BLaER1 treated with 17β-estradiol and CSF1 and Interleukin-3, amounts not matched to agents 10 nM and 100 nM (cell line): ENCODE measurements at regions not wholly inside any gene's neighbourhood (a gene's known extent, or its start where the extent isn't known, plus 50 kb on each side); places are given as distances from the start of the nearest gene placed in this dataset.
"Not testable (repeated sequence)": the region's sequence is repeated elsewhere in the genome, so short reads cannot be mapped to it uniquely, and the experiment has no call there.

Experiments used
- H3K27ac ChIP-seq, 11 experiments: shearing (Covaris generic); formaldehyde crosslinking; 2 replicates each; pipeline ENCODE4 v1.8.1; 2022
- H3K27me3 ChIP-seq, 11 experiments: shearing (Covaris generic); formaldehyde crosslinking; 2 replicates each; pipeline ENCODE4 v1.8.1; 2022
- H3K36me3 ChIP-seq, 11 experiments: shearing (Covaris generic); formaldehyde crosslinking; 2 replicates each; pipeline ENCODE4 v1.8.1; 2022
- H3K4me1 ChIP-seq, 10 experiments: shearing (Covaris generic); formaldehyde crosslinking; 2 replicates each; pipeline ENCODE4 v1.8.1; 2022
- H3K4me2 ChIP-seq, 11 experiments: shearing (Covaris generic); formaldehyde crosslinking; 2 replicates each; pipeline ENCODE4 v1.8.1; 2022
- H3K4me3 ChIP-seq, 10 experiments: shearing (Covaris generic); formaldehyde crosslinking; 2 replicates each; pipeline ENCODE4 v1.8.1; 2022
- H3K9ac ChIP-seq, 11 experiments: shearing (Covaris generic); formaldehyde crosslinking; 2 replicates each; pipeline ENCODE4 v1.8.1; 2022
- H3K9me3 ChIP-seq, 11 experiments: shearing (Covaris generic); formaldehyde crosslinking; replicated peaks in 1 of 11; 2 replicates each; pipeline ENCODE4 v1.8.1; 2022
- H4K20me1 ChIP-seq, 11 experiments: shearing (Covaris generic); formaldehyde crosslinking; 2 replicates each; pipeline ENCODE4 v1.8.1; 2022
- Cebpa-rat ChIP-seq, 11 experiments: shearing (Covaris generic); IDR thresholded peaks; 2 replicates each; pipeline ENCODE4 v1.8.1; 2022

DNA sequence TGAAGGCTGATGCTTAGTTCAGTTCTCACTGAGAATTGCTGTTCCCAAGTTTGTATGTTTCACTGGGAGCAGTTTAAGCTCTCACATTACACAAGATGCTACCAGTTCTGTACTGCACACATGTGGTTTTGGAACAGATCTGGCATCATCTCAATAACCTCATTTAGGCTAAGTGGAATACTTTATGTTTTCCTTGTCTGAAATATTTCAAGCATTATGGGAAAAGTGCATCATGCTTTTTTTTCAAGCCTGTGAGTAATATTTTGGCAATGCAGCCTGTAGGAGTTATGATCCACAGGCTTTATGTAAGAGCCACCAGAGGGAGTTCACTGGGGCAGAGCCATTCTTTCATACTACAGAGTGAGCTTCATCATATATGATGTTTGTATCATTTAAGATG is 141.5 kb downstream of the OR4C45 start:
- Histone ChIP-seq H3K4me1 (no peaks in the 10 kb centered on the region), H3K4me2 (no peak overlapping the region), H3K4me3 (no peak overlapping the region), H3K27me3 (no peaks in the 10 kb centered on the region), H3K27ac (no peak overlapping the region), H3K9me3 (no peaks in the 10 kb centered on the region), H4K20me1 (no peaks in the 10 kb centered on the region), H3K9ac (no peak overlapping the region), H3K36me3 (no peaks in the 10 kb centered on the region)
- no peak for TF ChIP-seq Cebpa-rat (IDR thresholded peaks at IDR 0.05)

DNA sequence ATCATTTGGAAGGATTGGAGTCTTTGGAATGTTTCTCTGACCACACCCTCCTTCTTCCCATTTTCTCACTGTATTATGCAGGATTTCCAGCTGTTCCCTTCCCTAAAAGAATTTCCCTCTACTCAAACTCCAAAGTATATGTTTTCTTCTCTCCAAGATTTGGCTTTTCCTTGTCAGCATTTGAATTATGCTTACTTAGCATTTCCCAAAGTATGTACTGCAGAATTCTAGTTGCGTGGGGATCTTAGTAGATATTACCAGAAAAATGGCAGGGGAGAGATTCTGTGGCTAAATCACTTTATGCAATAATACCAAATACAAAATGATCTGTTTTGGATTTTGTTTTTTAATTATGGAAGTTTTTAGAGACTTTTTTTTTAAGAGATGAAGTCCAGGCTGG is 142.3 kb downstream of the OR4C45 start:
- Histone ChIP-seq H4K20me1 (no peaks in the 10 kb centered on the region), H3K27ac (no peak overlapping the region), H3K36me3 (no peaks in the 10 kb centered on the region), H3K4me3 (no peak overlapping the region), H3K4me2 (no peak overlapping the region), H3K9me3 (no peaks in the 10 kb centered on the region), H3K4me1 (no peaks in the 10 kb centered on the region), H3K9ac (no peak overlapping the region), H3K27me3 (no peaks in the 10 kb centered on the region)
- no peak for TF ChIP-seq Cebpa-rat (IDR thresholded peaks at IDR 0.05)

DNA sequence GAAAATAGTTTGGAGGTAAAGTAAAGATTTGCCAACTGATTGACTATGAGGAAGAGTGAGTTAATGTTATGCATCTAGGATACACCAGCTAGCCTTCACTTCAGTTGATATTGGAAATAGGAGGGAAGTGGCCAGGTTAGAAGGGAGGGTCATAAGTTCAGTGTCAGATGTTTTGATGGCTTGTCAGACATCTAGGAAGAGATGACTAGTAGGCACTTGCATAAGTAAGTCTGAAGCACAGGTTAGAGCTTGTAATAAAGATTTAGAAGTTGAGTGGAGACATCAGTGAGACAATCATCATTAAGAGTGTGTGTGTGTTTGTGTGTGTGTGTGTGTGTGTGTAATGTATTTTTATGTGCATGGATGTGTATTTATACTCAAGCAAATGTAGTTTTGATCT is 146.1 kb downstream of the OR4C45 start:
- peaks cover 0 to 15% (median 0%) of the 10 kb centered on the region in 10 experiments; a peak in 1 of 20 replicates for H3K4me1 ChIP-seq
- peaks cover 0 to 8% (median 0%) of the 10 kb centered on the region in 11 experiments; a peak in 2 of 22 replicates for H3K27me3 ChIP-seq
- H3K4me3 ChIP-seq, result no peak overlapping the region
- H4K20me1 ChIP-seq, result no peaks in the 10 kb centered on the region
- peaks cover 0 to 3% (median 0%) of the 10 kb centered on the region in 11 experiments; a peak in 3 of 22 replicates for H3K9me3 ChIP-seq
- no peak overlapping the region for H3K27ac ChIP-seq
- H3K4me2 ChIP-seq, result no peak overlapping the region
- no peaks in the 10 kb centered on the region for H3K36me3 ChIP-seq
- no peak for TF ChIP-seq Cebpa-rat (IDR thresholded peaks at IDR 0.05)
- H3K9ac ChIP-seq, result no peak overlapping the region

DNA sequence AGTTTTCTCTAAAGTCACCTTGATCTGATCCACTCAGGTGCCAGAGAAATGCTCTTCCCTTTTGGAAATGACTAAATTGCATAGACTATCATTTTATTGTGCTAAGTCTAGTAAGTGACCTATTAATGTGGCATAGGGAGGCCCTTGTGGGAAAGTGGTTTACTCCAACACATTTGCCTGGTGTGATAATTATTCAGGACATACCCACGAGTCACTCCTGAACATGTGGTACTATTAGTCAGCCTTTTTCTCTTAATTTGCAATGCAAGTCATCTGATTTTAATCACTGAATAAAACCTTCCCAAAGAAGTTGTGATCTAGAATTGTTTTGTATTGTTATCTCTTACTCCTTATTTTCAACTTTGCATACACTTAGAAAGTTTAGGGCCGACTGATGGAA is 148.7 kb downstream of the OR4C45 start:
- Histone ChIP-seq H3K9ac (no peak overlapping the region), H3K27me3 (peaks cover 0 to 13% (median 0%) of the 10 kb centered on the region in 11 experiments; a peak in 3 of 22 replicates), H3K4me1 (peaks cover 3 to 19% (median 4%) of the 10 kb centered on the region in 10 experiments), H3K4me3 (no peak overlapping the region), H3K4me2 (no peak overlapping the region), H3K36me3 (no peaks in the 10 kb centered on the region), H4K20me1 (no peaks in the 10 kb centered on the region), H3K9me3 (peaks cover 0 to 9% (median 5%) of the 10 kb centered on the region in 11 experiments; a peak in 12 of 22 replicates), H3K27ac (no peak overlapping the region)
- no peak for TF ChIP-seq Cebpa-rat (IDR thresholded peaks at IDR 0.05)

DNA sequence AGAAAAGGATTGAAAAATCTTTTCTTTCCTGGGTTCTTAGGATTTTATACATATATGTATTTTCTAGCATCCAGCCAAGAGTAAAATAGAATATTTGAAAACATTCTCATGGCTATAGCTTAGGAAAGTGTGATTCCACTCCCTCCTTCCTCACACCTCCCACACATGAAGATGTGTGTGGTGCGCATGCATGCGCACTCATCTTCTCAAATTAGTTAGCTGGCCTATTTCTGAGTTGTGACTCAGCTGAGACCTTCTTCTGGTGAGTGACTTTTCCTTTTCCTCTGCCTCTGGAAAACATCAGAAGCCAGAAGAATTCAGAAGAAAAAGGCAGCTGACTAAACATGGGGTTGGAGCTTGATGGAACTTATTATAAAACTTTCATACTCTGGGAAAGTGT is 149.8 kb downstream of the OR4C45 start:
- peaks cover 0 to 14% (median 0%) of the 10 kb centered on the region in 11 experiments; a peak in 3 of 22 replicates for H3K27me3 ChIP-seq
- H3K4me1 ChIP-seq, result peaks cover 11 to 27% (median 14%) of the 10 kb centered on the region in 10 experiments
- H3K27ac ChIP-seq, result no peak overlapping the region; a peak in 1 of 22 replicates
- no peak overlapping the region for H3K4me3 ChIP-seq
- no peak for TF ChIP-seq Cebpa-rat (IDR thresholded peaks at IDR 0.05)
- peak overlapping the region in 1 of 11 experiments; percentile 19; a peak in 2 of 22 replicates for H3K4me2 ChIP-seq
- H3K9me3 ChIP-seq, result peaks cover 0 to 9% (median 5%) of the 10 kb centered on the region in 11 experiments; a peak in 12 of 22 replicates
- no peak overlapping the region for H3K9ac ChIP-seq
- no peaks in the 10 kb centered on the region for H3K36me3 ChIP-seq
- H4K20me1 ChIP-seq, result no peaks in the 10 kb centered on the region

DNA sequence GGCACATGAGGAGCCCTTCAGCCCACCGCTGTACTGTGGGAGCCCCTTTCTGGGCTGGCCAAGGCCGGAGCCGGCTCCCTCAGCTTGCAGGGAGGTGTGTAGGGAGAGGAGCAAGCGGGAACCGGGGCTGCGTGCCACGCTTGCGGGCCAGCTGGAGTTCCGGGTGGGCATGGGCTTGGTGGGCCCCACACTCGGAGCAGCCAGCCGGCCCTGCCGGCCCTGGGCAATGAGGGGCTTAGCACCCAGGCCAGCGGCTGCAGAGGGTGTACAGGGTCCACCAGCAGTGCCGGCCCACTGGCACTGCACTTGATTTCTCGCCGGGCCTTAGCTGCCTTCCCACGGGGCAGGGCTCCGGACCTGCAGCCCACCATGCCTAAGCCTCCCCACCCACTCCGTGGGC is 150.5 kb downstream of the OR4C45 start:
- Histone ChIP-seq H3K4me2 (peak overlapping the region in 1 of 11 experiments; percentile 19; a peak in 1 of 22 replicates), H3K4me1 (peaks cover 13 to 34% (median 17%) of the 10 kb centered on the region in 10 experiments), H3K27me3 (peaks cover 0 to 14% (median 0%) of the 10 kb centered on the region in 11 experiments; a peak in 3 of 22 replicates)
- H3K36me3 ChIP-seq, H3K9me3 ChIP-seq, H3K4me3 ChIP-seq, H3K9ac ChIP-seq, H4K20me1 ChIP-seq, H3K27ac ChIP-seq: not testable (repeated sequence)

DNA sequence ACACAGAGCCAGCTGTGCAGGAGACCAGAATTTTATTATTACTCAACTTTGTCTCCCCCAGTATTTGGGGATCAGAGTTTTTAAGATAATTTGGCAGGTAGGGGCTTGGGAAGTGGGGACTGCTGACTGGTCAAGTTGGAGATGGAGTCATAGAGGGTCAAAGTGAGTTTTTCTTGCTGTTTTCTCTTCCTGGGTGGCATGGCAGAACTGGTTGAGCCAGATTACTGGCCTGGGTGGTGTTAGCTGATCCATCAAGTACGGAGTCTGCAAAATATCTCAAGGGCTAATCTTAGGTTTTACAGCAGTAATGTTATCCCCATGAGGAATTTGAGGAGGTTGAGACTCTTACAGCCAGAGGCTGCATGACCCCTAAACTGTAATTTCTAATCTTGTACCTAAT is 153.5 kb downstream of the OR4C45 start:
- H3K9me3 ChIP-seq, result peaks cover 0 to 9% (median 5%) of the 10 kb centered on the region in 11 experiments; a peak in 12 of 22 replicates
- H3K4me2 ChIP-seq, result peak overlapping the region; percentile 20 to 71 (median 51); a peak in 21 of 22 replicates

DNA sequence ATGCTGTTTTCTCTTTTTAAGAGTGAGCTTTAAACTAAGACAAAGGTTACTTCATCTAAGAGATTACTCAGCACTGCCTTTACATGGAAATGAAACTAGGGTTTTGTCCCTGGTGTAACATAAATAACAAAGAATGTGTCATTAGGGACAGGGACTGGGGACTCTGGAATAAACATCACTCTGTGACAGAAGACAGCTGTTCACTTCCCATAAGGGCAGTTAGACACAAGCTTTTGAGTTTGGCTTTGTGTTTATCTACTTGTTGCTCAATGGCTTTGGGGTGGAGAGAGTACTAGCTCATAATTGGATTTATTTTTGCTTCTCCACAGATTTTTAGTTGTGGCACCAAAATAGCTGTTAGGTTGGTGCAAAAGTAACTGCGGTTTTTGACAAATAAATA is 154.5 kb downstream of the OR4C45 start:
- Histone ChIP-seq H3K4me1 (peaks cover 13 to 36% (median 17%) of the 10 kb centered on the region in 10 experiments), H3K27ac (peak overlapping the region in 4 of 11 experiments; percentile 44 to 68 (median 56); a peak in 8 of 22 replicates), H4K20me1 (no peaks in the 10 kb centered on the region), H3K27me3 (peaks cover 0 to 40% (median 0%) of the 10 kb centered on the region in 11 experiments; a peak in 4 of 22 replicates), H3K9ac (peak overlapping the region in 2 of 11 experiments; percentile 38 to 40; a peak in 3 of 22 replicates), H3K4me3 (no peak overlapping the region), H3K36me3 (no peaks in the 10 kb centered on the region), H3K9me3 (peaks cover 0 to 9% (median 5%) of the 10 kb centered on the region in 11 experiments; a peak in 12 of 22 replicates), H3K4me2 (peak overlapping the region in 9 of 11 experiments; percentile 12 to 76 (median 37); a peak in 12 of 22 replicates)
- TF ChIP-seq Cebpa-rat (IDR thresholded peaks at IDR 0.05), result peak in 1 of 11 experiments; percentile 42; a peak in 1 of 22 replicates

More for the DNA sequence above, 153.5 kb downstream of the OR4C45 start:
- peak overlapping the region in 2 of 11 experiments; percentile 23 to 39; a peak in 2 of 22 replicates for H3K27ac ChIP-seq
- peaks cover 0 to 36% (median 0%) of the 10 kb centered on the region in 11 experiments; a peak in 4 of 22 replicates for H3K27me3 ChIP-seq
- H3K36me3 ChIP-seq, result no peaks in the 10 kb centered on the region
- no peaks in the 10 kb centered on the region for H4K20me1 ChIP-seq
- peaks cover 13 to 38% (median 17%) of the 10 kb centered on the region in 10 experiments for H3K4me1 ChIP-seq
- no peak overlapping the region for H3K4me3 ChIP-seq
- no peak overlapping the region for H3K9ac ChIP-seq
- no peak for TF ChIP-seq Cebpa-rat (IDR thresholded peaks at IDR 0.05)

DNA sequence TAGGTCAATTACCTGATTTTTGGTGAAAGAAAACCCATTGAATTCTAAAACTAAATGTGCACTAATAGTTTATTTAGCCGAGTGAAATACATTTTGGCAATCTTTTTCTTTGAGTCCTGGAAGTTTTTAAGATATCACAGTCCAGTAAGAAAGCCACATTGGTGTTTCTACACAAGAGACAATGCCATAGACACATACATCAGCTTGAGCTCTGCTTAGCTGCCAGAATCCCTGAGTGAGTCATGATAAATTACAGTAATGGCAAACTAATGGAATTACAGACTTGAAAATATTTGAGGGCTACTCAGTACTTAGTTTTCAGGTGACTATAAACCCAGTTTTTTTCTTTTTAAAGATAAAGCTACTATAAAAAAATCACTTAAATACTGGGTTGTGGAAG is 155.4 kb downstream of the OR4C45 start:
- no peak for TF ChIP-seq Cebpa-rat (IDR thresholded peaks at IDR 0.05)
- Histone ChIP-seq H3K36me3 (no peaks in the 10 kb centered on the region), H4K20me1 (no peaks in the 10 kb centered on the region), H3K4me1 (peaks cover 13 to 36% (median 17%) of the 10 kb centered on the region in 10 experiments), H3K27me3 (peaks cover 0 to 45% (median 0%) of the 10 kb centered on the region in 11 experiments; a peak in 4 of 22 replicates), H3K27ac (peak overlapping the region in 5 of 11 experiments; percentile 30 to 68 (median 46); a peak in 9 of 22 replicates), H3K4me3 (no peak overlapping the region), H3K9me3 (peaks cover 0 to 9% (median 5%) of the 10 kb centered on the region in 11 experiments; a peak in 12 of 22 replicates), H3K9ac (peak overlapping the region in 1 of 11 experiments; percentile 38; a peak in 1 of 22 replicates), H3K4me2 (peak overlapping the region in 5 of 11 experiments; percentile 37 to 76 (median 57); a peak in 6 of 22 replicates)
